Hepatocyte (in vitro differentiated cells): ENCODE measurements at regions not wholly inside any gene's neighbourhood (a gene's known extent, or its start where the extent isn't known, plus 50 kb on each side); places are given as distances from the start of the nearest gene placed in this dataset.
A peak's percentile ranks its signal among the peaks of the same experiment; 100 is the strongest.

ENCODE experiments used
- DNase-seq: peaks from one replicate; pipeline ENCODE4 v3.0.0-alpha.2; 2016; ENCODE audit warnings: low spot score
- H2AFZ ChIP-seq: fragments of 200-600 bp; sonication (generic); 2 replicates; pipeline ENCODE4 v1.6.0; 2016; ENCODE audit warnings: antibody characterized with exemption, mild to moderate bottlenecking
- H3K27ac ChIP-seq: fragments of 200-600 bp; sonication (generic); 2 replicates; pipeline ENCODE4 v1.5.1; 2016; ENCODE audit warnings: mild to moderate bottlenecking
- H3K27me3 ChIP-seq: fragments of 200-600 bp; sonication (generic); 2 replicates; pipeline ENCODE4 v1.6.1; 2016
- H3K36me3 ChIP-seq: fragments of 200-600 bp; sonication (generic); replicated peaks from 2 replicates; pipeline ENCODE4 v1.5.1; 2016; ENCODE audit warnings: low read depth; ENCODE audit not compliant: insufficient read depth
- H3K4me1 ChIP-seq: fragments of 200-600 bp; sonication (generic); 2 replicates; pipeline ENCODE4 v1.5.1; 2016; ENCODE audit warnings: mild to moderate bottlenecking, moderate library complexity; ENCODE audit not compliant: insufficient read depth
- H3K4me2 ChIP-seq: fragments of 200-600 bp; sonication (generic); 2 replicates; pipeline ENCODE4 v1.6.0; 2016
- H3K4me3 ChIP-seq: fragments of 200-600 bp; sonication (generic); 2 replicates; pipeline ENCODE4 v1.5.1; 2016; ENCODE audit warnings: mild to moderate bottlenecking
- H3K79me2 ChIP-seq: fragments of 200-600 bp; sonication (generic); 2 replicates; pipeline ENCODE4 v1.6.0; 2017; ENCODE audit warnings: mild to moderate bottlenecking
- H3K9me2 ChIP-seq: fragments of 200-600 bp; sonication (generic); replicated peaks from 2 replicates; pipeline ENCODE4 v1.6.0; 2017; ENCODE audit warnings: mild to moderate bottlenecking; ENCODE audit not compliant: insufficient read depth
- H3K9me3 ChIP-seq: fragments of 200-600 bp; sonication (generic); 2 replicates; pipeline ENCODE4 v1.5.1; 2016; ENCODE audit warnings: low read depth, mild to moderate bottlenecking
- H4K20me1 ChIP-seq: fragments of 200-600 bp; sonication (generic); 2 replicates; pipeline ENCODE4 v1.6.0; 2016; ENCODE audit warnings: mild to moderate bottlenecking; ENCODE audit not compliant: insufficient read depth, poor library complexity, severe bottlenecking
- EZH2 ChIP-seq: fragments of 200-600 bp; sonication (generic); IDR thresholded peaks from 2 replicates; pipeline ENCODE4 v1.6.1; 2016; ENCODE audit warnings: antibody characterized with exemption, mild to moderate bottlenecking, borderline replicate concordance
- EZH2phosphoT487 ChIP-seq: fragments of 200-600 bp; sonication (generic); IDR thresholded peaks from one replicate; pipeline ENCODE4 v1.6.1; 2018; ENCODE audit warnings: antibody characterized with exemption, mild to moderate bottlenecking, low read depth, moderate library complexity; ENCODE audit not compliant: unreplicated experiment, severe bottlenecking
- WGBS: methylation state at CpG from one replicate; pipeline ENCODE4 v1.1.6; 2016; ENCODE audit warnings: low lambda C conversion rate; ENCODE audit errors: missing lambda C conversion rate; 5-methylcytosine and 5-hydroxymethylcytosine counted together
- TF ChIP-seq, protein P1 (sequence below): fragments of 200-600 bp; sonication (generic); IDR thresholded peaks from 2 replicates; pipeline ENCODE4 v1.5.1; 2016; ENCODE audit warnings: antibody characterized with exemption, mild to moderate bottlenecking; ENCODE audit not compliant: poor library complexity

DNA sequence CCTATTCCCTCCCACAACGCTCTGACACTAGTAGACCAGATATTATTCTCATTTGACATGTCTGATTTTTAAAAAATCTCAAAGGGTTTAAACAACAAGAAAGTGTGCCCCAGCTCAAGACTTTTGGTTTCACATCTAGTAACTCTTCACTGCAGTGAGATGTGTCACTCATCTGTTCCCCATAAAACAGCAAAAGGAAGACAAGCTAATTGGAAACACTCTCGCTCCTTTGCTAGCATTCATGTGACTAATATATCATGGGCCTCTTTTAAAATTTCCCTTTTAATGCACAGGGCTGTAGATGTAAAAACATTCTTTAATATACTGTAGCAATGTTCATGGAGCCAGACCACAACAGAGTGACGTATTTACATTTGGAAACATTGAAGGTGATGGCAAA lies 372.6 kb downstream of the ZNF608 start:
- no peaks in the 10 kb centered on the region for H3K9me2 ChIP-seq
- no peaks in the 10 kb centered on the region for H3K9me3 ChIP-seq
- H3K27ac ChIP-seq, result no peak overlapping the region
- TF ChIP-seq EZH2phosphoT487 (no peak), EZH2 (no peak)
- TF ChIP-seq, protein P1, sequence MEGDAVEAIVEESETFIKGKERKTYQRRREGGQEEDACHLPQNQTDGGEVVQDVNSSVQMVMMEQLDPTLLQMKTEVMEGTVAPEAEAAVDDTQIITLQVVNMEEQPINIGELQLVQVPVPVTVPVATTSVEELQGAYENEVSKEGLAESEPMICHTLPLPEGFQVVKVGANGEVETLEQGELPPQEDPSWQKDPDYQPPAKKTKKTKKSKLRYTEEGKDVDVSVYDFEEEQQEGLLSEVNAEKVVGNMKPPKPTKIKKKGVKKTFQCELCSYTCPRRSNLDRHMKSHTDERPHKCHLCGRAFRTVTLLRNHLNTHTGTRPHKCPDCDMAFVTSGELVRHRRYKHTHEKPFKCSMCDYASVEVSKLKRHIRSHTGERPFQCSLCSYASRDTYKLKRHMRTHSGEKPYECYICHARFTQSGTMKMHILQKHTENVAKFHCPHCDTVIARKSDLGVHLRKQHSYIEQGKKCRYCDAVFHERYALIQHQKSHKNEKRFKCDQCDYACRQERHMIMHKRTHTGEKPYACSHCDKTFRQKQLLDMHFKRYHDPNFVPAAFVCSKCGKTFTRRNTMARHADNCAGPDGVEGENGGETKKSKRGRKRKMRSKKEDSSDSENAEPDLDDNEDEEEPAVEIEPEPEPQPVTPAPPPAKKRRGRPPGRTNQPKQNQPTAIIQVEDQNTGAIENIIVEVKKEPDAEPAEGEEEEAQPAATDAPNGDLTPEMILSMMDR, result no peak
- H2AFZ ChIP-seq, result no peak overlapping the region
- no peak for DNase-seq
- WGBS, result 88% methylated on average over 3 of the region's 3 CpGs
- H3K4me1 ChIP-seq, result peaks cover 10% of the 10 kb centered on the region
- no peak overlapping the region for H3K4me2 ChIP-seq
- no peaks in the 10 kb centered on the region for H3K79me2 ChIP-seq
- H3K4me3 ChIP-seq, result no peak overlapping the region
- H3K36me3 ChIP-seq, result no peaks in the 10 kb centered on the region
- no peaks in the 10 kb centered on the region for H3K27me3 ChIP-seq
- no peaks in the 10 kb centered on the region for H4K20me1 ChIP-seq

DNA sequence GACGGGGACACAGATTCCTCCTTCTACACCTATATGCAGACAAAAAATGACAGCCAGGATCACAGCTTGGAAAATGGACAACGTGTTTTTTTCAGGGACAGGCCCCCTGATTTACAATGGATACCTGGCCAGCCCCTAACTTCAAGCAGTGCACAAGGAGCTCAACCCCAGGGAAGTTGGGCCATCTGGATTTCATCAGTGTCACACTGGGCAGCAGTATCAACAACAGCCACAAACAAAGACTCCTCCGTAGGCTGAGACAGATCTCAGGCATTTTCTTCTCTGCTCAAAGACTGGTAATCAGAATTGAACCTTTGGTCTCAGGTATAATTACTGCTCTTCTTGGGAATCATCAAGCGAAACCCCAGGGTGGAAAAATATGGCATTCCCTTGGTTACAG lies 374.0 kb downstream of the ZNF608 start:
- Histone ChIP-seq H3K9me2 (no peaks in the 10 kb centered on the region), H3K27me3 (no peaks in the 10 kb centered on the region), H2AFZ (no peak overlapping the region), H3K79me2 (no peaks in the 10 kb centered on the region), H4K20me1 (no peaks in the 10 kb centered on the region), H3K4me1 (peaks cover 10% of the 10 kb centered on the region), H3K36me3 (no peaks in the 10 kb centered on the region), H3K4me2 (no peak overlapping the region), H3K9me3 (no peaks in the 10 kb centered on the region), H3K4me3 (no peak overlapping the region), H3K27ac (no peak overlapping the region)
- TF ChIP-seq EZH2 (no peak), EZH2phosphoT487 (no peak)
- TF ChIP-seq, protein P1, result no peak
- WGBS, result 56% methylated on average over 4 of the region's 4 CpGs
- no peak for DNase-seq

DNA sequence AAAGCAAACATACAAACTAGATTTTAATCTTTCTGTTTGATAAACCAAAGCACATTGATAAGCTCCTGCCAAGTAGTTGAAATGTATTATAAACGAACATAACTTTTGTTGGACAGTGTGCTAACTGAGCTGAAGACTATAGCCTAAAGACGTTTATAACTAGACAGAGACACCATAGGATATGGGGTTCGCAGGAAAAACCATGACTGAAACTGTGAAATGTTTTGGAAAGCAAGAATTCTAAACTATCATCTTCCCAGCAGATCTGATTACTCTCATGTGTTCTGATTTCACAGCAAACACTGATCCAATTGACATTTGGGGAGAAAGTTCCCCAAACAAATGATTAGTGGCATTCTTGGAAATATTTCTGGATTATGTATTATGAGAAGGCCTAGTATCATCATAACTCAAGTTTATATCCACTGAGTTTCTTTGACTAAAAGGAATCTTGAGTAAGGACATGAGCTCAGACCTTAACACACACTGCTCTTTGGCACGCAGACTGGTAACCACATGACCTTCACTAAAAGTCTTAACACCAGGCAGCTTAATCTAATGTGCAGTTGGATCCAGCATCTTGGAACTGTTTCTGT lies 375.2 kb downstream of the ZNF608 start:
- WGBS, result 60% methylated on average over 4 of the region's 4 CpGs
- Histone ChIP-seq H3K27ac (peak overlapping the region; percentile 35), H3K4me3 (no peak overlapping the region), H3K4me1 (peaks cover 10% of the 10 kb centered on the region), H4K20me1 (no peaks in the 10 kb centered on the region), H2AFZ (no peak overlapping the region), H3K9me3 (no peaks in the 10 kb centered on the region), H3K27me3 (no peaks in the 10 kb centered on the region), H3K4me2 (no peak overlapping the region), H3K9me2 (no peaks in the 10 kb centered on the region), H3K36me3 (no peaks in the 10 kb centered on the region), H3K79me2 (no peaks in the 10 kb centered on the region)
- DNase-seq, result peak; percentile 20
- TF ChIP-seq EZH2phosphoT487, result no peak
- TF ChIP-seq EZH2, result no peak
- TF ChIP-seq, protein P1, result no peak

DNA sequence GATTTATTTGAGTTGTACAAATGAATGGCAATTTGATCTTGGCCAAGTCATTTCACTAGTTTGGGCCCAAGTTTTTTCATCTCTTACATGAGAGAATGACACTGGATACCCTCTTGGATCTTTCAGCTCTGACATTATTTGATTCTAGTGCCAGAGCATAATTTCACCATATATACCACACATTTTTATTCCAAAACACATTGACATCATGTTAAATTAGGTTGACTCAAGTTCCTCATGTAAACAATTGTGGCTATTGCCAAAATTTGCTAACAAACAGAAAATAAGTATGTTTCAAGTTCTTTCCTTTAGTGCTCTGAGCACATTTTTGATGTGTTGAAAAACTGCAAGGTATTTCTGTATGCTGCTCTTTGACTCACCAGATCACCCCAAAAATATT lies 375.8 kb downstream of the ZNF608 start:
- TF ChIP-seq EZH2phosphoT487 (no peak), EZH2 (no peak)
- TF ChIP-seq, protein P1, result no peak
- Histone ChIP-seq H3K4me3 (no peak overlapping the region), H3K27ac (peak overlapping the region; percentile 35), H3K36me3 (no peaks in the 10 kb centered on the region), H3K9me3 (no peaks in the 10 kb centered on the region), H3K4me2 (no peak overlapping the region), H3K27me3 (no peaks in the 10 kb centered on the region), H2AFZ (no peak overlapping the region), H3K79me2 (no peaks in the 10 kb centered on the region), H3K4me1 (peaks cover 10% of the 10 kb centered on the region), H3K9me2 (no peaks in the 10 kb centered on the region), H4K20me1 (no peaks in the 10 kb centered on the region)
- no peak for DNase-seq
